ENCODE measurements at regions not wholly inside any gene's neighbourhood (a gene's known extent, or its start where the extent isn't known, plus 50 kb on each side); places are given as distances from the start of the nearest gene placed in this dataset.

DNA sequence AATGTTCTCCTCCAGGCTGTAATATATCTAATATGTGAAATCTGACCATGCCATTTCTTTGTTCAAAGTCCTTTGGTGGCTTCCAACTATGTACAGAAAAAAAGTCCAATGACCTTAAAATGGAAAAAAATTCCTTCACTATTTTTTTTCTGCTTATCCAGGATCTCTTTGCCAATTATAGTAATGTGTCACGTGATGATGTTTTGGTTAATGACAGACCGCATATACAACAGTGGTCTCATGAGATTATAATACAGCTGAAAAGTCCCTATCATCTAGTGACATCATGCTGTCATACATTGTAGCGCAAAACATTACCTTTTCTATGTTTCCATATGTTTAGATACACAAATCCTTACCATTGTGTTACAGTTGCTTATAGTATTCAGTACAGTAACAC lies 477.6 kb downstream of the TMEM232 start:
- TF ChIP-seq EZH2 (IDR thresholded peaks at IDR 0.05): no peak
- no peak for TF ChIP-seq CTCF (IDR thresholded peaks at IDR 0.05)
- no peak for TF ChIP-seq EZH2phosphoT487 (IDR thresholded peaks at IDR 0.05)

Measured in neural progenitor cell (in vitro differentiated cells).